GM10266 (cell line): ENCODE measurements at regions not wholly inside any gene's neighbourhood (a gene's known extent, or its start where the extent isn't known, plus 50 kb on each side); places are given as distances from the start of the nearest gene placed in this dataset.

Experiments
- DNase-seq: peaks from one replicate; pipeline ENCODE4 v3.0.0; 2012; ENCODE audit errors: extremely low spot score
- TF ChIP-seq, protein P1 (sequence below): IDR thresholded peaks from 2 replicates; pipeline ENCODE4 v1.5.1; 2012; ENCODE audit warnings: mild to moderate bottlenecking, low read depth; ENCODE audit not compliant: control insufficient read depth, insufficient read depth; ENCODE audit errors: missing control alignments

DNA sequence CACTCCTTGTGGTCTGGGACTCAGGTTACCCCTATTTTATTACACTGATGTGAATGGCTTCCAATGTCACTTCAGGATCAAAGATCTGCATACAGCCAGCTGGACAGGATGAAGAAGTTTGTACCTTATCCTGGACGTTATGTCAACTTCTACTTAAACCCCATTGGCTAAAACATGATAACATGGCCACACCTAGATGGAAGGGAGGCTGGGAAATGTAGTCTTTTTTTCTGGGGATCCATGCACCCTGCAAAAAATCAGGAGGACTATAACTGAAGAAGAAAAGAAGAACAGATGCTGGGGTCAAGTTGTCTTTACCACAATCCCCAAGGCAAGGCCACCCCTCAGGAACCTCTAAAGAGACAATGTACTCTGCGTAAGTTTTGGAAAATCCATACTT lies 459.2 kb downstream of the BCOR start:
- no peak for DNase-seq

DNA sequence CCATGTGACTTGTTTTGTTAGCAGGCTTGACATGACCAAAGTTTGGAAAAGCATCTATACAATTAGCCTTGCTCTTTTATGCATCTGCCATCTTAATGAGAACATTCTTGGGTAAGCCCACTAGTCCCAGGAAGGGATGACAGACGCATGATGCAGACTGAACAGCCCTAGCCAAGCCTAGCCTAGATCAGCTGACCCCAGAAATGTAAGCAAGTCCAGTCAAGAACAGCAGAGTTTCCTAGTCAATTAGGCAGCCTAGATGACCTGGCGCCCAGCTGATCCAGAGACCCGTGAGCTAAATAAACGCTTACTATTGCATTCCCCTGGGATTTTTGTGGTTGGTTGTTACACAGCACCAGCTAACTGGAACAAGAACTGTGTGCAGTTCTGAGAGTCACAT lies 457.9 kb downstream of the BCOR start:
- TF ChIP-seq, protein P1, sequence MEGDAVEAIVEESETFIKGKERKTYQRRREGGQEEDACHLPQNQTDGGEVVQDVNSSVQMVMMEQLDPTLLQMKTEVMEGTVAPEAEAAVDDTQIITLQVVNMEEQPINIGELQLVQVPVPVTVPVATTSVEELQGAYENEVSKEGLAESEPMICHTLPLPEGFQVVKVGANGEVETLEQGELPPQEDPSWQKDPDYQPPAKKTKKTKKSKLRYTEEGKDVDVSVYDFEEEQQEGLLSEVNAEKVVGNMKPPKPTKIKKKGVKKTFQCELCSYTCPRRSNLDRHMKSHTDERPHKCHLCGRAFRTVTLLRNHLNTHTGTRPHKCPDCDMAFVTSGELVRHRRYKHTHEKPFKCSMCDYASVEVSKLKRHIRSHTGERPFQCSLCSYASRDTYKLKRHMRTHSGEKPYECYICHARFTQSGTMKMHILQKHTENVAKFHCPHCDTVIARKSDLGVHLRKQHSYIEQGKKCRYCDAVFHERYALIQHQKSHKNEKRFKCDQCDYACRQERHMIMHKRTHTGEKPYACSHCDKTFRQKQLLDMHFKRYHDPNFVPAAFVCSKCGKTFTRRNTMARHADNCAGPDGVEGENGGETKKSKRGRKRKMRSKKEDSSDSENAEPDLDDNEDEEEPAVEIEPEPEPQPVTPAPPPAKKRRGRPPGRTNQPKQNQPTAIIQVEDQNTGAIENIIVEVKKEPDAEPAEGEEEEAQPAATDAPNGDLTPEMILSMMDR = no peak
- DNase-seq = no peak

More for the DNA sequence above, 459.2 kb downstream of the BCOR start:
- TF ChIP-seq, protein P1 = no peak

DNA sequence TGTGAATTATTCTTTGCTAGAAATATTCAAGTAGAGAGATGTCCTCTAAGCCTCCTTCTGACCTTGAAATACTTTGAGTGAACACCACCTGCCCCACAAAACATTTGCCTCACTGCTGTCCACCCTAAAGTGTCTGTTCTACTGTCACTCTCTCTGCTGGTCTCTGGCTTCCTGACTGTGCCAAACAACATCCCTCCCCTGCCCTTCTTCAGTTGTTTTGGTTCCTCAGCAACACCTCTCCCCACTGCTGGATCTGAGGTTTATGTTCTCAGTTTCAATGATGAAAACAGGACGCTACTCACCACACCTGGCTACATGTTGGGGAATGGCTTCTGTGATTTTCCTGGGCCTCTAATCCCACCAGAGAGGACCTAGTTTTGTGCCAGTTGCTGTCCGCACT lies 456.9 kb downstream of the BCOR start:
- TF ChIP-seq, protein P1 = no peak
- no peak for DNase-seq

GRCh38 chrX:39642071-39642470 lies 455.7 kb downstream of the BCOR start:
- TF ChIP-seq, protein P1 = no peak
- DNase-seq = no peak

GRCh38 chrX:39643550-39643949 lies 454.2 kb downstream of the BCOR start:
- TF ChIP-seq, protein P1 = no peak

GRCh38 chrX:39645178-39645895 lies 452.4 kb downstream of the BCOR start:
- TF ChIP-seq, protein P1 = no peak
- DNase-seq = no peak

More at GRCh38 chrX:39643550-39643949, 454.2 kb downstream of the BCOR start:
- DNase-seq = no peak

DNA sequence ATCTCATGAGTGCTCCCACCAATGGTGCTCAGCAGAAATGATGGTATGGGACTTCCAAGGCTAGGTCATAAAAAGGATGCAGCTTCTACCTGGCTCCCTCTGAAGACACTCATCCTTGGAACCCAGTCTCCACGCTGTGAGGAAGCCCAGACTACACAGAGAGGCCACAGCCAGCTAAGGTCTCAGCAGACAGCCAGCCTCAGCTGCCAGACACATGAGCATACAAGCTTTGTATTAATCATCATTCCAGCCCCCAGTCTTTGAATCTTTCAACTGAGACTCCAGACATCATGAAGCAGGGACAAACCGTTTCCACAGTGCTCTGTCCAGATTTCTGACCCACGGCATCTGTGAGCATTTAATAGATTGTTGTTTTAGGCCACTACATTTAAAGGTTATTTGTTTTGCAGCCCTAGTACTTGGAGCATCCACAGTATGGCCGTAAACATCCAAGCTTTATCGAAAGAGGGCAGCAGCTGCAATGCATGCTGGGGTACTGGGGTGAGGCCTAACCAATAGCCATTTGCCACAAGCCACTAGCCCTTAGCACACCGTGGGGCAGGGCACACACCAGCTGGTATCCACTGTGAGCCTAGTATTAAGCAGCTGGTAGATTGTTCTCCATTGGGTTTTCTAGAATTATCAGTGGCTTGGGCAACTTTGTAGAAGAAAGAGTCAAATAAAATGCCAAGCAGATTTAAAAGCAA lies 449.1 kb downstream of the BCOR start:
- DNase-seq = no peak
- TF ChIP-seq, protein P1 = no peak
